HG03135 (cell line): ENCODE measurements at regions not wholly inside any gene's neighbourhood (a gene's known extent, or its start where the extent isn't known, plus 50 kb on each side); places are given as distances from the start of the nearest gene placed in this dataset.

ENCODE experiments used
- ATAC-seq: cut with Tn5 transposase; IDR thresholded peaks from one replicate; pipeline ENCODE4 v1.9.1; 2021; ENCODE audit warnings: mild to moderate bottlenecking, moderate library complexity; ENCODE audit not compliant: unreplicated experiment

DNA sequence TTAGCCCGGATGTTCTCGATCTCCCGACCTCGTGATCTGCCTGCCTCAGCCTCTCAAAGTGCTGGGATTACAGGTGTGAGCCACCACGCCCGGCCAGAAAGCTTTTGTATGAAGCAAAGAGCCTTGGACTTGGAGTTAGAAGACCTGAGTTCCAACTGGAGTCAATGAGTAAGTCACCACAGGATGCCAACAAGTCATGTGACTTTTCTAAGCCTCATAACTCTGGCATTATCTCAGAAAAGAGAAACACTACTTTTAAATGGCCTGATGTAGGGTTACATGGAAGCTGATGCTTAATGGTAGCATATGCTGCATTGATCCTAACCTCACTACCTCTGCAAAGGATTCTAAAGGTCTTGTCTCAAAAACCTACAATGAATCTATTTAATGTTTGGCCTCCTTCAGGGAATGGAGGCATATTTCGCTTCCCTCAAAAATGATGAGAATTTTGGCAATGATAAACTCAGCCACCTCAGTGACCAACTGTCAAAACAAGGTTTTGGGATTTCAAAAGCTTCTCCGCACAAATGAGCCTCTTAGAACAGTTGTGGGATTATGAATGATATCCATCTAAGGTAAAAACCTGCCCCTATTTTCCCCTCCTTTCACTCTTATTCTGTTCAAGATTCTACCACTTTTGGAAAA, 236.8 kb downstream of the ACTL7B start:
- ATAC-seq = no peak

GRCh38 chr9:108617676-108618075, 238.1 kb downstream of the ACTL7B start:
- ATAC-seq = no peak

GRCh38 chr9:108615152-108615551, 240.6 kb downstream of the ACTL7B start:
- no peak for ATAC-seq

DNA sequence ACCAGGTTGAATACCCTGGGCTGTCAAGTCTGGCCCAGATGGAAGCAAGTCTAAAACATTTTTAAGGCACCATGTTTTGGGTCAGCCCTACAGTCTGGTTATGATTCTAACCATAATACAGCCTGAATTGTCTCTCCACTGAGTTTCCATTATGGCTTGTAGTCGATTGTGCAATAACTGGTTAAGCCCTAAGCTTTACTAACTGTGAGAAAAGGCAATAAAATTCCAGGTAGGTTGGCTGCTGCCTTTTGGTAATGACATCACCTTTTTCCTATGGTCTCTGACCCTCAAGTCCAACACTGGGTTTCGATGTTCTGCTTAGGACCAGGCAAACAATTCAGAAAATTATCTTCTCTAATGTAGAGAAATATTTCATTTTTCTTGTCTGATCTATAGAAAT, 243.3 kb downstream of the ACTL7B start:
- no peak for ATAC-seq

GRCh38 chr9:108609897-108610253, 245.9 kb downstream of the ACTL7B start:
- ATAC-seq = no peak

GRCh38 chr9:108609227-108609896, 246.4 kb downstream of the ACTL7B start:
- no peak for ATAC-seq

DNA sequence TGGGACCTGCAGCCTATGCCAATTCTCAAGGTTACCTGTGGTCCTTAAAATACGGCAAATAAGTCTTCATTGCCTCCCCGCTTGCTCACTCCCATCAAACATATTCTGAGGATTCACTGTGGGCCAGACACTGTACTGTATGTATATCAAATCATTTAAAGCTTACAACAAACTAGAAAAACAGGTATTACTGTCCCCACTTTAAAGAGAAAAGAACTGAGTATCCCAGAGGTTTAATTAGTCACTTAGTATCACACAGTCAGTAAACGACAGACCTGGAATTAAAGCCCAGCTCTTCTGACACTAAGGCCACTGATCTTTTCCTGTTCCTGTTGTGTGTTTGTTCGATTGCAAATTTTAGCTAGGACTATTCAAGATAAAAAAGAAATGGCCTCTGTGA, 248.2 kb downstream of the ACTL7B start:
- no peak for ATAC-seq

- no peak for ATAC-seq
Observed at GRCh38 chr9:108606401-108606800, 249.4 kb downstream of the ACTL7B start.

DNA sequence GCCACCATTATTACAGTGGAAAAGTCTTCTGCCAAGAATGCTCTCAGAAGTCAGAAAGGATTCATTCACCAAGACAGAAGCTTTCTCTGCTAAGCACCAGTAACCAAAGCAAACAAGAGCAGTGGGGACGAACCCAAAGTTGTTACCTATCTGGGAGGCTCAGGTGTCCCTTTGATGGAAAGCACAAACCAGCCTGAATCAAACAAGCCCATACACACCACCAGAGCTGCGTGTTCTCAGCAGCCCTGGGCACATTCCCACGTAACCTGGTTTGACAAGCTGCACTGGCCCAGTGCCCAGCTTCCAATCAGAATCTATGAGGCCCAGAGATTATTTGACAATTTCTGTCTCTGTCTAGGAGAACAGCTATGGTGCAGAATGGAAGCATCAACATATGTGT, 252.6 kb downstream of the ACTL7B start:
- ATAC-seq = no peak

DNA sequence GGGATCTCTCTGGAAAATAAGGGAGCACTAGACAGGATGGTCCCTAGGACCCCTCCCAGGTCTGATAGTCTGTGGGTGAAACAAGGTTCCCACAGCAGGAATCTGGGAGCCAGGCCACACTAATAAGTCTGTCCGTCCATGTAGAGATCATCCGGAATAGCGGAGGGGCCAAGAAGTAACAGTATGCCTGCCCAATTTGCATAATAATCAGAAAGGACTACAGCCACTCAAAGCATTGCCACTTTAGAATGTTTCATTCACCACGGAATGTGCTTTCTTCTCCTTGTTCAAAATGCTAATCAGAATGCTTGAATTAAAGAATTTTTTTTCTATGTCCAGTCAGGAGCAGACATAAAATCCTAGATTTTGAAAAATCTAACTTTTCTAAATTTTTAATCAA, 254.9 kb downstream of the ACTL7B start:
- ATAC-seq = no peak

DNA sequence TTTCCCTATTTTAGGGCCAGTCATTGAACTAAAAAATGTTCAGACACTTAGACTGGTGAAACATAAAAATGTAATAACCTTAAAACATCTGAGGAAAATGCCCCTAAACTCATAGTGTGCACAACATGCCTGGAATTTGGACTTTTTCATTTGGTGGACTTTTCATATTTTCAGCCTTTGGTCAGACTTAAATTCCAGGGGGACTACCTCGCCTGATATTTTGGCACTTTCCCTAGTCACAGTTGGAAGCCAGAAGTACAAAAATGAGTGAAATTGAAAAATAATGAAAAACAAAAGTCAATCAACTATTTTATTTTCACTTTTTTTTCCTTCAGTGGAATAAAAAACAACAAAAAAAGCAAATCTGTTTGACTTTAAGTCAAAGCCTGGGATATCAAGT, 256.2 kb downstream of the ACTL7B start:
- no peak for ATAC-seq

GRCh38 chr9:108591121-108591520, 264.7 kb downstream of the ACTL7B start:
- ATAC-seq = no peak

- no peak for ATAC-seq
Observed at GRCh38 chr9:108588246-108588645, 267.5 kb downstream of the ACTL7B start.

DNA sequence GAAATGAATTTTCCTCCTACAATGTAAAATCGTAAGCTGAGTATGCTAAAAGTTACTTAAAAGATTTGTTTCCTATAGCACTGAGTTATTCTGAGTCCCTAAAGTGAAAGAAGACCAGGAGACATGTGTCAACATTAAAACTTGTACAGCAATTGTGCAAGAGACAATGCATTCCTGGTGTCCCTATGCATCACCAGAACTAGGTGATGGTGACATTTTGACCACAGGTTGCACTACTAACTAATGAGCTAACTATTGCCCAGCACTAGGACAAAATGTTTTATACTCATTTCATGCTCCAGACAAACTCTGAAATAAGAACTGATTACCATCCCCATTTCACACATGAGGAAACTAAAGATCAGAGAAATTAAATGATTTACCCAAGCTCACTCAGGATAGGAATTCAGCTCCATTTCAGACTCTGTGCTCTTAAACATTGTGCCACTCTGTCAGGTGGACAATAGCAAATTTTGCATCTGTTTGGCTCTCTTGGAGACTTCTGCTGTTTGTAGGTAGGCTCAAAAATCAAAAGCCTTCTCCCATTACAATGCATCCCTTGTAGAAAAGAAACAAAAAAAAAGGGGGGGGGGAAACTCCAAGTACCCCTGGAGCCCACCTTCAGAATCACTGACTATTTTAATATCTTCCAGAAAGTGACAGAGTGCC, 269.2 kb downstream of the ACTL7B start:
- ATAC-seq = no peak

DNA sequence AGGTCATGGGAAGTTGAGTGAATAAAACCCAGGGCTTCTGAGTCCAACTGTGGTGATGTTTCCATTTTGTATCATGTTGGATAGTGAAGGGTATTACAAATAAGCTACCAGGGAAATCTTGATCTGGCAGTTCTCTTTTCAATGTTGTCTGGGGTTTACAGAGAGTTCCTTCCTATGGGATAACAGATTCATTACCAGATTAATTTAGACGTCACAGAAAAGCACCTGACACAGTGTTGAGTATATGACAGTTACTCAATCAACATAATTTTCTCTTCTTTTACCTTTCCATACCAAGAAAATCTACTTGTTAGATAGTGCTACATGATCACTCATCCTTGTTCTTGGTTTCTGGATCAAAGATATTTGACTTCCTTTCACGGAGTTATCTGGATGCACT, 270.9 kb downstream of the ACTL7B start:
- no peak for ATAC-seq

DNA sequence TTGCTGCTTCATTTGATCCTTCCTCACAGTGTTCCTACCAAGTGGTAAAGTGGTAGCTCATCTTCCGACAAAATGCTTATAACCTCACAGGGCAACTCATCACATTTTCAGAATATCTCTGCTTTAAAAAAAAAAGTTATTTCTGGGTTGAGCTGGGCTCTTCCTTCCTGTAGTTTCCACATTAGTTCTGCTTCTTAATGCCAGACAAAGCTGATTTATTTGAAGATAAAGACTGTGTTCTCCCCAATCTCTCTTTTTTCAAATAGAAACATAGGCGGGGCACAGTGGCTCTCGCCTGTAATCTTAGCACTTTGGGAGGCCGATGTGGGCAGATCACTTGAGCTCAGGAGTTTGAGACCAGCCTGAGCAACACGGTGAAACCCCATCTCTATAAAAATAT, 273.1 kb downstream of the ACTL7B start:
- ATAC-seq = no peak

DNA sequence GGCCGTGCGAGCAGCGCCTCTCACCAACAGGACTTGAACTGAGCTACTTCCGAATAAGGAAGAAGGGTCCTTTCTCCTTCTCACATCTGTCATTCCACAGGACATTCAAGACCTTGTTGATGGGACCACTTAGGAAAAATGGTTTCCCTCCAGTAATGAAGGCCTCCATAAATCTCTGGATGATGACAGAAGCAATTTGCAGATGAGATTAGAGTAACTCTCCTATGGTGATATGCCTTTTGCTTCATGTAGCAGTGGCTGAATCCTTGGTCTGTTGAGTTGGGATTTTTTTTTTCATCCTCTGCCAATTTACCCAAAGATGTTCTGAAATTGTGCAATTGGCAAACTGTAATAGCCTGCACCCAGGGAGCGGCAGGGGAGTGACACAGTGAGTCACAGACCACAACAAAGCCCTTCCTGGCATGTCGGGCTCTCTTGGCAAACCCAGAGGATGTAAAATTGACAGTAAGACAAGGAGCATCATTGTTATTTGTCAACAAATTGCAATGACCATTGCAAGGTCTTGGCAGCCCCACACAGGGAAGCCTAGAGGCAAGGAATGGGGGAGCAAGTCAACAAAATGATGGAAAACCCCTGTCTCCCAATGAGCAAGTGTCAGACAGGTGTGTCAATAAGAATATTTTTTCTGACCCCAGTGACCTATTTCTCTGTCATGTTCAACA, 275.9 kb downstream of the ACTL7B start:
- ATAC-seq = no peak

DNA sequence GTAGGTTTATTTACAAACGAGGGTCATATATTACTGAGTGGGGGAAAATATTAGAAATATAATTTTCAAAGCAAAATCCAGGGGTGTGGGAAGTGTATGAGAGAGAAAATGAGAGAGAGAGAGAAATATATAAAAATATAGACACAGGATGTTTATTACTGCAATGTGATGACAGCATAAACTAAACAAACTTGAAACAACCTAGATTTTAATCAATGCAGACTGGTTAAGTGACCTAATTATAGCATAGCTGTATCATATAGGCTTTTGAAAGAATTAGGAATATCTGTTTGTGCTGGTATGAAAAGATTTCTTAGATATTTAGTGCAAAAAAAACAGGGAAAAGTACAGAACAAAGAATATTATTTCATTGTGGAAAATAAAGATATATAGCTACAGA, 280.5 kb downstream of the ACTL7B start:
- ATAC-seq = no peak

DNA sequence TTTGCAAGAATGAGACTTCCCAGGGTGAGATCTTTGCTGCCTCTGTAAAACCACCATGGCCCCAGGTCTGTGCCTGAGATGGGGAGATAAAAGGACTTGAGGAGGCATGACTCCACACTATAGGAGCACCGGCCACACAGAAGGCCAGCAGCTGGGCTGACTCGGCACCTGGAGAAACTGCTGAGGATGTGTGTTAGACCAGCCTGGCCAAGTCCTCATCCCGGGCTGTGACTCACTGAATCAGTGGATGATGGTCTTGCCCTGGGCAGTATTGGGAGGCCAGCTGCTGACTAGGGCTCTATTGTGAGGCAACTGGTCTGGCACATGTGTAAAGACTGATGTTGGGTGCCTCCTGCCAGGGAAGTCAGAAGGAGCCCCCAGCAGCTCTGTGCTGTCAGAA, 286.2 kb downstream of the ACTL7B start:
- no peak for ATAC-seq

DNA sequence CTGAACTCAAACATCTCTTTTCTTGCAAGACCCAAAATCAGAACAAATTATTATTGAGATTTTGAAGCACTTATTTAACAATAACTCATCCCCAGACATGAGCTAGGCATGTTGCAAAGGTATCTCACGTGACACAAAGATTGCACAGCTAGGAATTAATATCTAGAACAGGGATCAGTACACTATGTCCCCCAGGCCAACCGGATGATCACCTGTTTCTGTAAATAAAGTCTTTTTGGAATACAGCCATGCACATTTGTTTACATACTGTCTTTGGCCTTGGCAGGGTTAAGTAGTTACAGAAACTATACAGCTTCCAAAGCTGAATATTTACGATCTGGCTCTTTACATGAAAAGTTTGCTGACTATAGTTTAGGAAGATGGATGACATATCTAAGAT, 287.7 kb downstream of the ACTL7B start:
- ATAC-seq = no peak

DNA sequence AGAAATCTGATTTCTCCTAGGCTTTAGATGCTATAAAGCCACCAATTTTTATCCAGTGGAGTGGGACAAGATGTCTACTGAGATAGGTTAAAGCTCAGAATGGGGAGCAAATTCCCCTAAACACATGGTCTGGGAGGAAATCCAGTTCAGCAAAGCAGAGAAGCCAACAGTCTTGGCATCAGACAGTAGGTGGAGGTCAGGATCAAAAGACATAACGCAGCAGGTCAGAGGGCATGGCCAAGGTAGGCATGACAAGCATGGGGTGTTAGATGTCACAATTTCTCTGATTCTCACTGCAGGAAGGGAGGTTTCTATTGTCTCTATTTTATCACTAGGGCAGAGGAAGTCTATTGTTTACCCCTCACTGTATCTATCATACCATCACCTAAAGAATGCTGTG, 288.2 kb downstream of the ACTL7B start:
- no peak for ATAC-seq
